NCI-H510A (cell line): ENCODE measurements at regions not wholly inside any gene's neighbourhood (a gene's known extent, or its start where the extent isn't known, plus 50 kb on each side); places are given as distances from the start of the nearest gene placed in this dataset.
A peak's percentile ranks its signal among the peaks of the same experiment; 100 is the strongest.

Experiments used
- DNase-seq: peaks from one replicate; lab custom pipeline; 2025; lab: John Stamatoyannopoulos, UW

GRCh38 chr9:129473523-129474244, 147.2 kb downstream of the C9orf50 start:
- DNase-seq = no peak

- DNase-seq = no peak
Observed at GRCh38 chr9:129472651-129473102, 148.2 kb downstream of the C9orf50 start.

- DNase-seq = no peak
Observed at GRCh38 chr9:129471201-129472019, 149.5 kb downstream of the C9orf50 start.

GRCh38 chr9:129469988-129470316, 150.9 kb downstream of the C9orf50 start:
- DNase-seq = no peak

- DNase-seq = no peak
Observed at GRCh38 chr9:129469188-129469987, 151.5 kb downstream of the C9orf50 start.

GRCh38 chr9:129467739-129468666, 152.9 kb downstream of the C9orf50 start:
- no peak for DNase-seq

- DNase-seq = peak; percentile 31
Observed at GRCh38 chr9:129467004-129467588, 153.8 kb downstream of the C9orf50 start.

GRCh38 chr9:129465834-129466535, 154.9 kb downstream of the C9orf50 start:
- DNase-seq = no peak

- DNase-seq = no peak
Observed at GRCh38 chr9:129464972-129465833, 155.7 kb downstream of the C9orf50 start.

- DNase-seq = no peak
Observed at GRCh38 chr9:129463994-129464393, 156.9 kb downstream of the C9orf50 start.

- no peak for DNase-seq
Observed at GRCh38 chr9:129463477-129463876, 157.4 kb downstream of the C9orf50 start.

GRCh38 chr9:129462360-129462759, 158.5 kb downstream of the C9orf50 start:
- no peak for DNase-seq

- DNase-seq = peak; percentile 97
Observed at GRCh38 chr9:129460323-129461261, 160.3 kb downstream of the C9orf50 start.

- no peak for DNase-seq
Observed at GRCh38 chr9:129459547-129460322, 161.2 kb downstream of the C9orf50 start.

- peak; percentile 63 for DNase-seq
Observed at GRCh38 chr9:129458663-129459546, 162.0 kb downstream of the C9orf50 start.

GRCh38 chr9:129458155-129458661, 162.7 kb downstream of the C9orf50 start:
- DNase-seq = peak; percentile 61
